Body of pancreas (tissue), 4 donors: ENCODE measurements at regions not wholly inside any gene's neighbourhood (a gene's known extent, or its start where the extent isn't known, plus 50 kb on each side); places are given as distances from the start of the nearest gene placed in this dataset.

Source experiments
- CTCF ChIP-seq, 7 experiments: fragments of 450-650 bp in 4 of 7; fragments of 200-600 bp in 3 of 7; sonication (generic) in 3 of 7; IDR thresholded peaks; one replicate each; pipeline ENCODE4 v1.5.1; 2016 to 2019; ENCODE audit warnings: antibody characterized with exemption in 7 of 7
- POLR2A ChIP-seq, 3 donors: fragments of 450-650 bp; IDR thresholded peaks; one replicate each; pipeline ENCODE4 v1.6.1; 2016; ENCODE audit warnings: antibody characterized with exemption in 3 of 3, mild to moderate bottlenecking in 2 of 3

GRCh38 chr3:75115695-75116094, 501.2 kb upstream of the CNTN3 start:
- TF ChIP-seq CTCF (IDR thresholded peaks at IDR 0.05) (no peak), POLR2A (IDR thresholded peaks at IDR 0.05) (no peak)
